Upper lobe of right lung (tissue), 1 donor: ENCODE measurements at regions not wholly inside any gene's neighbourhood (a gene's known extent, or its start where the extent isn't known, plus 50 kb on each side); places are given as distances from the start of the nearest gene placed in this dataset.

Source experiments
- ATAC-seq: fragments of 200-7000 bp; cut with Tn5 transposase; one replicate; pipeline ENCODE4 v1.9.1; 2020; ENCODE audit warnings: mild to moderate bottlenecking, moderate library complexity
- DNase-seq: peaks from one replicate; pipeline ENCODE4 v3.0.0-alpha.2; 2020
- H3K27ac ChIP-seq: fragments of 200-600 bp; one replicate; pipeline ENCODE4 v1.8.0; 2022
- H3K27me3 ChIP-seq: fragments of 200-600 bp; one replicate; pipeline ENCODE4 v1.8.0; 2022; ENCODE audit warnings: mild to moderate bottlenecking
- H3K36me3 ChIP-seq: fragments of 200-600 bp; one replicate; pipeline ENCODE4 v1.8.0; 2022
- H3K4me1 ChIP-seq: fragments of 200-600 bp; one replicate; pipeline ENCODE4 v1.8.0; 2022
- H3K4me3 ChIP-seq: fragments of 200-600 bp; one replicate; pipeline ENCODE4 v1.8.0; 2022; ENCODE audit warnings: mild to moderate bottlenecking
- H3K9me3 ChIP-seq: fragments of 200-600 bp; one replicate; pipeline ENCODE4 v1.8.0; 2022
- intact Hi-C: fragments of 100-400 bp; cut with DNase I; formaldehyde crosslinking; loops from one replicate; pipeline ENCODE4 v1.11.0; 2022
- TF ChIP-seq, protein P1 (sequence below): fragments of 200-600 bp; IDR thresholded peaks from one replicate; pipeline ENCODE4 v1.8.0; 2022; ENCODE audit warnings: antibody characterized with exemption
- donor health status: DM: no; HTN: yes; CAD: no; lungs with severe emphysema.

GRCh38 chr2:23330214-23330613 lies 54.8 kb upstream of the KLHL29 start:
- DNase-seq: no peak
- Histone ChIP-seq H3K36me3 (no peaks in the 10 kb centered on the region), H3K9me3 (no peaks in the 10 kb centered on the region), H3K4me1 (no peaks in the 10 kb centered on the region), H3K27me3 (peaks cover 8% of the 10 kb centered on the region), H3K27ac (no peak overlapping the region), H3K4me3 (no peak overlapping the region)
- TF ChIP-seq, protein P1, sequence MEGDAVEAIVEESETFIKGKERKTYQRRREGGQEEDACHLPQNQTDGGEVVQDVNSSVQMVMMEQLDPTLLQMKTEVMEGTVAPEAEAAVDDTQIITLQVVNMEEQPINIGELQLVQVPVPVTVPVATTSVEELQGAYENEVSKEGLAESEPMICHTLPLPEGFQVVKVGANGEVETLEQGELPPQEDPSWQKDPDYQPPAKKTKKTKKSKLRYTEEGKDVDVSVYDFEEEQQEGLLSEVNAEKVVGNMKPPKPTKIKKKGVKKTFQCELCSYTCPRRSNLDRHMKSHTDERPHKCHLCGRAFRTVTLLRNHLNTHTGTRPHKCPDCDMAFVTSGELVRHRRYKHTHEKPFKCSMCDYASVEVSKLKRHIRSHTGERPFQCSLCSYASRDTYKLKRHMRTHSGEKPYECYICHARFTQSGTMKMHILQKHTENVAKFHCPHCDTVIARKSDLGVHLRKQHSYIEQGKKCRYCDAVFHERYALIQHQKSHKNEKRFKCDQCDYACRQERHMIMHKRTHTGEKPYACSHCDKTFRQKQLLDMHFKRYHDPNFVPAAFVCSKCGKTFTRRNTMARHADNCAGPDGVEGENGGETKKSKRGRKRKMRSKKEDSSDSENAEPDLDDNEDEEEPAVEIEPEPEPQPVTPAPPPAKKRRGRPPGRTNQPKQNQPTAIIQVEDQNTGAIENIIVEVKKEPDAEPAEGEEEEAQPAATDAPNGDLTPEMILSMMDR: no peak
- intact Hi-C loops: no loop called here
- ATAC-seq: peak; percentile 12
